GM23338 (cell line): ENCODE measurements at regions not wholly inside any gene's neighbourhood (a gene's known extent, or its start where the extent isn't known, plus 50 kb on each side); places are given as distances from the start of the nearest gene placed in this dataset.

Experiments used
- CREB1 ChIP-seq: fragments of 250-450 bp; sonication (Bioruptor Pico); IDR thresholded peaks from 2 replicates; pipeline ENCODE4 v1.5.0; 2020; ENCODE audit warnings: low read depth, mild to moderate bottlenecking, moderate library complexity
- CTCF ChIP-seq, 2 experiments: fragments of 200-600 bp in 1 of 2; sonication (generic) in 1 of 2; conservative IDR thresholded peaks; 2 replicates each; pipeline versions ENCODE4 v1.5.1 to v1.6.1; 2016 to 2017; ENCODE audit warnings: antibody characterized with exemption in 2 of 2, low read depth in 2 of 2, mild to moderate bottlenecking in 2 of 2, moderate library complexity in 1 of 2
- EZH2 ChIP-seq: fragments of 200-600 bp; sonication (generic); IDR thresholded peaks from one replicate; pipeline ENCODE4 v1.8.0; 2017; ENCODE audit warnings: antibody characterized with exemption, mild to moderate bottlenecking, low read depth; ENCODE audit not compliant: unreplicated experiment
- EZH2phosphoT487 ChIP-seq: fragments of 200-600 bp; sonication (generic); IDR thresholded peaks from one replicate; pipeline ENCODE4 v1.8.1; 2018; ENCODE audit warnings: antibody characterized with exemption; ENCODE audit not compliant: unreplicated experiment
- JUNB ChIP-seq: IDR thresholded peaks from one replicate; pipeline ENCODE4 v1.6.1; 2016; ENCODE audit warnings: antibody characterized with exemption; ENCODE audit not compliant: unreplicated experiment
- NANOG ChIP-seq: IDR thresholded peaks from 2 replicates; pipeline ENCODE4 v1.6.1; 2016; ENCODE audit warnings: antibody characterized with exemption, borderline replicate concordance
- POLR2AphosphoS5 ChIP-seq: IDR thresholded peaks from 2 replicates; pipeline ENCODE4 v1.6.1; 2016; ENCODE audit warnings: antibody characterized with exemption, low read depth
- ZNF462 ChIP-seq: fragments of 250-450 bp; sonication (Bioruptor Pico); IDR thresholded peaks from 2 replicates; pipeline ENCODE4 v1.5.0; 2020; ENCODE audit warnings: mild to moderate bottlenecking, moderate library complexity

DNA sequence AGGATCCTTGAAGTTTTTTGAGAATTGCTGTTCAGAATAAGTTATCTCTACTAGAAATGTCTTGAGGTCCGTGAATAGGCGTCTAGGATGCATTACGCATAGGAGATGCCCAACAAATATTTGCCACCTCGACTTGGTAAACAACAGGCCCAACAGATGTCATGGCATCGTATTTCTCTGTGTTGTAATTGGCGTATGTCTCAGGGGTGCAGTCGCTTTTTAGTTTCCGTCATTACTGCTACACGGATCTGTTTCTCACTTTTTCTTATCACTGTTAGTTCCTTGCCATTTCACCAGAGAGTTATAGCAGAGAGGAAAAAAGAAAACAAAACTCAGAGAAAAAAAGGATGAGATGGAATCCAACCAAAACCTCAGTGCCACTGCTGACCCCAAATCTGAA, 73.0 kb upstream of the SFMBT2 start:
- TF ChIP-seq CTCF (conservative IDR thresholded peaks at IDR 0.05; ENCODE audit: low read depth in 2 of 2) = no peak
- TF ChIP-seq EZH2 = no peak
- no peak for TF ChIP-seq NANOG
- TF ChIP-seq EZH2phosphoT487 = no peak
- no peak for TF ChIP-seq JUNB
- no peak for TF ChIP-seq CREB1 (CRISPR knock-in tag)
- TF ChIP-seq POLR2AphosphoS5 = no peak
- no peak for TF ChIP-seq ZNF462
